ENCODE measurements at regions not wholly inside any gene's neighbourhood (a gene's known extent, or its start where the extent isn't known, plus 50 kb on each side); places are given as distances from the start of the nearest gene placed in this dataset.

- no peak for TF ChIP-seq CTCF (IDR thresholded peaks at IDR 0.05)
- no peak for TF ChIP-seq POLR2A (IDR thresholded peaks at IDR 0.05)
These were observed 197.7 kb upstream of the RAB4A start for GRCh38 chr1:229073251-229073650.
